ENCODE measurements at regions not wholly inside any gene's neighbourhood (a gene's known extent, or its start where the extent isn't known, plus 50 kb on each side); places are given as distances from the start of the nearest gene placed in this dataset.

- no peak for DNase-seq
Measured at GRCh38 chr4:132893787-132894186, 255.3 kb upstream of the PCDH10 start.

GRCh38 chr4:132901224-132901623 is 247.9 kb upstream of the PCDH10 start:
- DNase-seq = no peak

GRCh38 chr4:132910229-132910748 is 238.8 kb upstream of the PCDH10 start:
- no peak for DNase-seq

- DNase-seq = no peak
Measured at GRCh38 chr4:132918096-132918495, 231.0 kb upstream of the PCDH10 start.

GRCh38 chr4:132923516-132923915 is 225.6 kb upstream of the PCDH10 start:
- no peak for DNase-seq

GRCh38 chr4:132934911-132935310 is 214.2 kb upstream of the PCDH10 start:
- no peak for DNase-seq

GRCh38 chr4:132955146-132955545 is 193.9 kb upstream of the PCDH10 start:
- no peak for DNase-seq

- DNase-seq = no peak
Measured at GRCh38 chr4:132956962-132957361, 192.1 kb upstream of the PCDH10 start.

- DNase-seq = no peak
Measured at GRCh38 chr4:132958457-132959263, 190.4 kb upstream of the PCDH10 start.

GRCh38 chr4:132981611-132982010 is 167.5 kb upstream of the PCDH10 start:
- DNase-seq = no peak

GRCh38 chr4:132982151-132982550 is 166.9 kb upstream of the PCDH10 start:
- DNase-seq = no peak

GRCh38 chr4:132991111-132991510 is 158.0 kb upstream of the PCDH10 start:
- no peak for DNase-seq

- no peak for DNase-seq
Measured at GRCh38 chr4:132992686-132993085, 156.4 kb upstream of the PCDH10 start.

GRCh38 chr4:132998585-132999230 is 150.4 kb upstream of the PCDH10 start:
- no peak for DNase-seq

GRCh38 chr4:133000012-133000411 is 149.1 kb upstream of the PCDH10 start:
- DNase-seq = no peak

- DNase-seq = no peak
Measured at GRCh38 chr4:133003169-133003568, 145.9 kb upstream of the PCDH10 start.

GRCh38 chr4:133014473-133015135 is 134.5 kb upstream of the PCDH10 start:
- no peak for DNase-seq

- DNase-seq = no peak
Measured at GRCh38 chr4:133045288-133045687, 103.8 kb upstream of the PCDH10 start.

- DNase-seq = no peak
Measured at GRCh38 chr4:133046156-133046555, 102.9 kb upstream of the PCDH10 start.

- DNase-seq = peak; percentile 3
Measured at GRCh38 chr4:133058701-133059100, 90.4 kb upstream of the PCDH10 start.

- no peak for DNase-seq
Measured at GRCh38 chr4:133059117-133059516, 90.0 kb upstream of the PCDH10 start.

GRCh38 chr4:133062851-133063250 is 86.2 kb upstream of the PCDH10 start:
- DNase-seq = no peak

- no peak for DNase-seq
Measured at GRCh38 chr4:133068083-133068482, 81.0 kb upstream of the PCDH10 start.

GRCh38 chr4:133081246-133081645 is 67.8 kb upstream of the PCDH10 start:
- peak; percentile 22 for DNase-seq

All from DMS53 (cell line).